GM12865 (cell line): ENCODE measurements at regions not wholly inside any gene's neighbourhood (a gene's known extent, or its start where the extent isn't known, plus 50 kb on each side); places are given as distances from the start of the nearest gene placed in this dataset.

Experiments
- DNase-seq: peaks from one replicate; pipeline ENCODE4 v3.0.0; 2010; ENCODE audit warnings: low read depth
- H3K4me3 ChIP-seq: 2 replicates; pipeline ENCODE4 v1.5.1; 2011; ENCODE audit warnings: mild to moderate bottlenecking, low read depth, low read length, control low read depth
- CTCF ChIP-seq: IDR thresholded peaks from 2 replicates; pipeline ENCODE4 v1.5.1; 2011; ENCODE audit warnings: low read length, control low read depth, low read depth, inconsistent platforms; ENCODE audit not compliant: insufficient read depth; ENCODE audit errors: missing control alignments

DNA sequence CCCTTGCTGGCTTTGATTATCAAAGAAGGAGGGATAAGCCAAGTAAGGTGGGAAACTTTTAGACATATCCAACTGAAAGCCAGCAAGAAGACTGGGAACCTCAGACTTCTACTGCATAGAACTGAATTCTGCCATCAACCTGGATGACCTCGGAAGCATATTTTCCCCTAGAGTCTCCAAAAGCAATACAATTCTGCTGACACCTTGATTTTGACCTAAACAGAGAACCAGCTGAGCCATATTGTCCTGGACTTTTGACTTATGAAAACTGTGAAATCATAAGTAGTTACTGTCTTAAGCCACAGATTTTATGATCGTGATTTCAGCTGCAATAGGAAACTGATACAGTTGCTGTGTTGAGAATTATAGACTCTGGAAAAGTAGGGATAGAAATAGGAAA is 227.6 kb downstream of the PCDH20 start:
- no peak for DNase-seq
- no peak for TF ChIP-seq CTCF
- H3K4me3 ChIP-seq, result no peak overlapping the region

- TF ChIP-seq CTCF, result no peak
- H3K4me3 ChIP-seq, result no peak overlapping the region
- no peak for DNase-seq
These were observed 228.2 kb downstream of the PCDH20 start for GRCh38 chr13:61187471-61187870.

DNA sequence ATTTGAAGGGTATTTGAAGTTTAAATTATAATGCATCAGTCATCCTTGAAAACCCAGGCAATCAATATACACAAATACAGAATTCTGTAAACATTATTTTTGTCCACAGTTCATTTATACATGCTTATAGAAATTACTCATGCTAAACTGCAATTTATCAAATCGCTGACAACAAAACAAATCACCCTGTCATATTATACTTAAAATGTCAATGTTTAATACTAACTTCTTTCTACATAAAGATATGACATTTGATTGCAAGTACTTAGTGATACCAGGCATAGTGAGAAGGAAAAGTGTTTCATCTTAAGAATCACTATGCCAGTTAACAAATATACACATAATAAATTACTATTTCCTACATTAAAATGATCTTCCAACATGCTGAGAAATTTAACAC is 232.0 kb downstream of the PCDH20 start:
- TF ChIP-seq CTCF, result no peak
- no peak overlapping the region for H3K4me3 ChIP-seq
- DNase-seq, result no peak

GRCh38 chr13:61180234-61180633 is 235.4 kb downstream of the PCDH20 start:
- DNase-seq, result no peak
- no peak for TF ChIP-seq CTCF
- no peak overlapping the region for H3K4me3 ChIP-seq

DNA sequence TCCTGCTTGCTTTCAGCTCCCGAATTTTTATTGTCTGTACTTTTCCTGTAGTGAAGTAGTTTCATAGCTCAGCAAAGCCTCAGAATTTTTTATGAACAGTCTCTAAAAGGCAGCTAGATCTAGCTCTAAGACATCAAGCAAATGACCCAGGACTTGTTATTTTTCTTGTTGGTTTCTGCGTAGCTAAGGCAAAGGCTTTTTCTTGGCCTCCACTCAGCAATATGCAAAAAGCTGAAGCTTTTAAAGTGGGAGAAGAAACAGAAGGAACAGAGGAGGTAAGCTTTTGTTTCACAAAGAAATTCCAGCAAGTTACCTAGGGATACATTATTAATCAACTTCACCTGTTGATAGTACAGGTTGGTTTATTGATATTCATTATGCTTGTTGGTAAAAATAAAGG is 235.9 kb downstream of the PCDH20 start:
- DNase-seq, result no peak
- H3K4me3 ChIP-seq, result no peak overlapping the region
- TF ChIP-seq CTCF, result no peak

DNA sequence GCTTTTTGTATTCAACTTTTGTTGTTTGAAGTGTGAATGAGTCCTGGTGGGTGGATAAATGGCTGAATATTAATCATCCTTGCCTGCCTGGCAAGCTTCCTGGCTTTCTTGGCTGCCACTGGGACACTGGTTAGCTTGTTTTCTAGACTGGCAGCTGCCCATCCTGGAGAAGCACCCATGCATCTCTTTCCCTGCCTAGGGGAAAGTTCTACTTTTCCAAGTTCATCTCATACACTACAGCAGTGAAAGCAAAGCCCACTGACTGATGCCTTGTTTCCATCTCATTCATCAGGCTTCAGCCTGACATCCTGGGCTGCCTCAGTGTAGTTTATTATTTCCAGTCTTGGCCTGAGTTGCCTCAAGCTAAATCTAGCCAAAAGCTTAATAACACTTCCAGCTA is 244.8 kb downstream of the PCDH20 start:
- TF ChIP-seq CTCF, result no peak
- no peak overlapping the region for H3K4me3 ChIP-seq
- no peak for DNase-seq

- no peak for DNase-seq
- TF ChIP-seq CTCF, result no peak
- no peak overlapping the region for H3K4me3 ChIP-seq
These were observed 253.0 kb downstream of the PCDH20 start for GRCh38 chr13:61162636-61163035.
